ENCODE measurements at regions not wholly inside any gene's neighbourhood (a gene's known extent, or its start where the extent isn't known, plus 50 kb on each side); places are given as distances from the start of the nearest gene placed in this dataset.
"Not testable (repeated sequence)": the region's sequence is repeated elsewhere in the genome, so short reads cannot be mapped to it uniquely, and the experiment has no call there.

- 73 to 83% methylated on average over 1 of the region's 1 CpG for WGBS, 2 donors (ENCODE audit: low coverage in 1 of 2)
Measured at GRCh38 chr13:75180805-75181455, 301.0 kb downstream of the TBC1D4 start.

GRCh38 chr13:75178436-75178835, 303.5 kb downstream of the TBC1D4 start:
- H3K36me3 ChIP-seq = no peaks in the 10 kb centered on the region
- WGBS, 2 donors (ENCODE audit: low coverage in 1 of 2) = 93 to 100% methylated on average over 2 to 3 of the region's 3 CpGs
- H3K4me1 ChIP-seq = no peaks in the 10 kb centered on the region
- TF ChIP-seq POLR2A (IDR thresholded peaks at IDR 0.05) = no peak
- no peak for TF ChIP-seq POLR2AphosphoS5 (IDR thresholded peaks at IDR 0.05)
- TF ChIP-seq CTCF (IDR thresholded peaks at IDR 0.05) = no peak
- no peak for TF ChIP-seq EP300 (IDR thresholded peaks at IDR 0.05)
- H3K4me3 ChIP-seq = no peak overlapping the region
- H3K27ac ChIP-seq = no peak overlapping the region
- ATAC-seq = no peak
- no peaks in the 10 kb centered on the region for H3K27me3 ChIP-seq
- peaks cover 0 to 5% (median 0%) of the 10 kb centered on the region in 3 donors for H3K9me3 ChIP-seq

More at GRCh38 chr13:75180805-75181455, 301.0 kb downstream of the TBC1D4 start:
- TF ChIP-seq POLR2AphosphoS5 (IDR thresholded peaks at IDR 0.05) = no peak
- Histone ChIP-seq H3K36me3 (no peaks in the 10 kb centered on the region), H3K27ac (no peak overlapping the region), H3K9me3 (peaks cover 0 to 7% (median 0%) of the 10 kb centered on the region in 3 donors), H3K27me3 (no peaks in the 10 kb centered on the region), H3K4me1 (peaks cover 0 to under 1% (median 0%) of the 10 kb centered on the region in 3 donors), H3K4me3 (no peak overlapping the region)
- no peak for ATAC-seq

- WGBS, 2 donors (ENCODE audit: low coverage in 1 of 2) = 76 to 90% methylated on average over 2 of the region's 2 CpGs
- H3K27ac ChIP-seq = no peak overlapping the region
Measured at GRCh38 chr13:75175575-75175974, 306.4 kb downstream of the TBC1D4 start.

GRCh38 chr13:75175097-75175496, 306.9 kb downstream of the TBC1D4 start:
- H3K27ac ChIP-seq, H3K27me3 ChIP-seq, H3K4me3 ChIP-seq, H3K4me1 ChIP-seq, H3K9me3 ChIP-seq, ATAC-seq, H3K36me3 ChIP-seq: not testable (repeated sequence)
- 100% methylated on average over 1 to 2 of the region's 2 CpGs for WGBS, 2 donors (ENCODE audit: low coverage in 1 of 2)

More at GRCh38 chr13:75175575-75175974, 306.4 kb downstream of the TBC1D4 start:
- Histone ChIP-seq H3K4me3 (no peak overlapping the region), H3K27me3 (no peaks in the 10 kb centered on the region), H3K36me3 (no peaks in the 10 kb centered on the region), H3K9me3 (no peaks in the 10 kb centered on the region), H3K4me1 (no peaks in the 10 kb centered on the region)
- TF ChIP-seq CTCF (IDR thresholded peaks at IDR 0.05) = no peak
- no peak for TF ChIP-seq EP300 (IDR thresholded peaks at IDR 0.05)
- TF ChIP-seq POLR2A (IDR thresholded peaks at IDR 0.05) = no peak
- no peak for TF ChIP-seq POLR2AphosphoS5 (IDR thresholded peaks at IDR 0.05)
- no peak for ATAC-seq

GRCh38 chr13:75174481-75174880, 307.5 kb downstream of the TBC1D4 start:
- no peaks in the 10 kb centered on the region for H3K36me3 ChIP-seq
- H3K4me3 ChIP-seq = no peak overlapping the region
- no peaks in the 10 kb centered on the region for H3K9me3 ChIP-seq
- H3K27ac ChIP-seq = no peak overlapping the region
- no peaks in the 10 kb centered on the region for H3K27me3 ChIP-seq
- no peaks in the 10 kb centered on the region for H3K4me1 ChIP-seq
- TF ChIP-seq EP300 (IDR thresholded peaks at IDR 0.05) (no peak), POLR2AphosphoS5 (IDR thresholded peaks at IDR 0.05) (no peak), CTCF (IDR thresholded peaks at IDR 0.05) (no peak), POLR2A (IDR thresholded peaks at IDR 0.05) (no peak)
- ATAC-seq = no peak
- 62 to 72% methylated on average over 3 of the region's 3 CpGs for WGBS, 2 donors (ENCODE audit: low coverage in 1 of 2)

All from gastroesophageal sphincter (tissue), 4 donors.